ENCODE measurements at regions not wholly inside any gene's neighbourhood (a gene's known extent, or its start where the extent isn't known, plus 50 kb on each side); places are given as distances from the start of the nearest gene placed in this dataset.

DNA sequence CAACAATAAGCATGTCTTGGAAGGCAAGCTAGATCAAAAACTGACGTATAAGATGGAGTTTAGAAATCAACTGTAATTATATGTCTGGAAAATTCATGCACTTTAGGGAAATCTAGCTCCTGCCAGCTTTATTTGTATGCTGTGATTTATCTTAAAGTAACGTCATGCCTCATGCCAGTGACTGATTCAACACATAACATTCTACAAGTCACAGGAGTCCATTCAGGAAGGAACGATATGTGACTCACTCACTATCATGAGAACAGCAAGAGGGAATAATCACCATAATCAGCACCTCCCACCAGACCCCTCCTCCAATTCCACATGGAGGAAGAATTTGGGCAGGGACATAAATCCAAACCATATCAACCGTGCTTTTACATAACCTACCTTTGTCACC is 682.4 kb upstream of the ADAMTS5 start:
- no peak for DNase-seq

DNA sequence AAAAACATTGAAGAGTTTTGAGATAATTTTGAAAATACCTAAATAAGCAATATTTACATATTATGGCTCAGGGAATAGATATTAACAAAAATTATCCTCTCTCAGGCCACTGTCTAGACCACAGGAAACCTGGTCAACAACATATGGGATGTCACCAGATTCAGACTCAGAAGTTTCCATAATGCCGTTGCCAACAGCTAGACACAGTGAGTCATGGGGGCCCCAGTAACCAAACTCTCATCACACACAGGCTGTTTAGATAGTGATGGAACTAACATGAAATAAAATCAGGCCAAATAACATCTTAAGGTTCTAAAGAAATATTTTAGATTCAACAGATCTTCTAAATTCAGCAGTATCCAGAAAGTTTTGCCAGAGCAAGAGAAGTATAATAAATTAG is 681.7 kb upstream of the ADAMTS5 start:
- no peak for DNase-seq

DNA sequence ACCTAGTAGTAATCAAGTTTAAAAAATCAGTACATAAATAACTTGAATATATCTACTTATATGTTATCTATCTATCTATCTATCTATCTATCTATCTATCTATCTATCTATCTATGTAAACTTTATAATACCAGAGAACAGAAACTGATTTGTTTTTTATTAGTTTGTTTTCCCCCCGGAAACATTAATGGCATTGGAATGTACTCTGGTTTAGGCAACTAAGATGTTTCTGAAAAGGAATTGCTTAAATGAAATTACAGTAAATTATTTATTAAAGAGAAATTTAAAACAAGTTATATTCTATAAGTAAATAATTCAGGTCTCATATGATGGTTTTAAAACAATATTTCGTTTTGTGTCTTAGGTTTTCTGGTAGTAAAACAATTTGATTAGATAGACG is 681.0 kb upstream of the ADAMTS5 start:
- no peak for DNase-seq

DNA sequence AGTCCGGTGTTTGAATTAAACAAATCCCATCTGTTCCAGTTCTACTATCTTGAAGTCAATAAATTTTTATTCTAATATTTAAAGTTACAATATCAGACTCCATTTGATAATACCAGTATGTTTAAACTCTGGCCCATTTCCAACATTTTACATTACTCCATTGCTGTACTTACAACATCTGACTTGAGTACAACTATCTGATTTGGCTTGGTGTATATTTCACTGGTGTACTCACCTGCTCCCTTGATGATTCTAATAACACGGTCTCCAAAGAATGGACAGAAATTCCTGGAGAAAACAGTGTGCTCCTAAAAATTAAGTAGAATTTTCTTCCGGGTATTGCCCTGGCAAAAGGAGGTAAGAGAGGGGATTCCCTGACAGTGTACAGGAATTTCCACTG is 680.5 kb upstream of the ADAMTS5 start:
- no peak for DNase-seq

DNA sequence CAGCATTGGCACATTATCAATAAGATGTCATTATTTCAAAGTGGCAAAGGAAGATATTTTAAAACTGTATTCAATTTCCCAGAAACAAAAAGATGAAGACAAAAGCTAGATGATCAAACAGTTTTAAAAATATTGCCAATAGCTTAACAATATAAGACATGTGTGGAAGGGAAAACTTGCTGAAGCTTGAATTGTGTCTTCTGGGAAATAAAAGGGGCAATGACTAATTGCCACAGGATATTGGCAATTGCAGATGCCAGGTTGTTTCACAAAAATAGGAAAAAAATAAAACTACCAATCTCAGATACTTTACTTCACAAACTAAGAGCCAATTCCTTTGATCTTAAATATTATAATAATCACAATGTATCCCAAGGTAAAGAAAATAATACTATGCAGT is 679.8 kb upstream of the ADAMTS5 start:
- no peak for DNase-seq

DNA sequence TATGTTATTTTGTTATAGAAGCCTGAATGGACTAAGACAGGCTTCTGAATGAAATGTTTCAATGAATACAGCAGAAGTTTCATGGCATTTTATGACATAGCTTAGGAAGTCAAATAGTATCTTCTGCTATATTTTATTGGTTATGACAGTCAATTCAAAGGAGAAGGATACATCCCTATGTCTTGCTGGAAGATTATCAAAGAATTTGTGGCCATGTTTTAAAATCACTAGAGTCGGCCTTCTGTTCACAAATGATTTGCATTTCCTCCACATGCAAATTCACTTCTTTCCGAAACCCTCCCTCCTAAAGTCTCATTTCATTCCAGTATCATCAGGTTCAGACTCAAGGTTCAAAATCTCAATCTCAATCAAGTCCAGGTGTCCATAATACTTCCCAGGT is 679.2 kb upstream of the ADAMTS5 start:
- DNase-seq: no peak

DNA sequence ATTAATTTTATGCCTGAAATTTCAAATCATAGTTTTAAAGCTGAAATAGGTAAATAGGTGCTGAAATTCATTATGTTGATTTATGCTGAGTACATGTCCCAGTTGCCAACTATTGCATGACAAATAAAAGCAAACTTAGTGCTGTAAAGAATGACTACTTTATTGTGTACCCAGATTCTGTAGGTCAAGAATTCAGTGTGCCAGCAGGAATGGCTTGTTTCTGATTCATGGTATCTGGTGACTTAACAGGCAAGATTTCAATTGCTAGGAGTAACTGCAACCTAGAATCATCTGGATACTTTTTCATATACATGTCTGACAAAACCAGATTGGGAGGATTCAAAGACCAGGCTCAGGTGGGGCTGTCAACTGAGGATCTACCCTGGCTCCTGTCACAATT is 678.4 kb upstream of the ADAMTS5 start:
- no peak for DNase-seq

DNA sequence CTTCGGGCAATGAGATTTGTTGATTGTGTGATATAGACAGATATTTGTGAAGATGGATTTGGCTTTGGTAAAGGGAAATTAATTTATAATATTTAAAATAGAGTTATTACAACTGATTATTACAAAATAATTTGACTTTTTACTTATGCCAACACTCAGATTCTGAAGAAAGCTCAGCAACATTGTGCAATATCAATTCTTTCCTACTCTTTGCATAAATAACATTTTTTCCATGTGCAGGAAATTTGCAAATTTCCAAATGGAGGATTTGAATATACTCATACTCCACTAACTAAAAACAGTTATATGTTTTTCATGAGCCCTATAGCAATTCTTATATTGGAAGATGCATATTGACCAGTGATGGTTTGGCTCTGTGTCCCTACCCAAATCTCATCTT is 676.4 kb upstream of the ADAMTS5 start:
- no peak for DNase-seq

DNA sequence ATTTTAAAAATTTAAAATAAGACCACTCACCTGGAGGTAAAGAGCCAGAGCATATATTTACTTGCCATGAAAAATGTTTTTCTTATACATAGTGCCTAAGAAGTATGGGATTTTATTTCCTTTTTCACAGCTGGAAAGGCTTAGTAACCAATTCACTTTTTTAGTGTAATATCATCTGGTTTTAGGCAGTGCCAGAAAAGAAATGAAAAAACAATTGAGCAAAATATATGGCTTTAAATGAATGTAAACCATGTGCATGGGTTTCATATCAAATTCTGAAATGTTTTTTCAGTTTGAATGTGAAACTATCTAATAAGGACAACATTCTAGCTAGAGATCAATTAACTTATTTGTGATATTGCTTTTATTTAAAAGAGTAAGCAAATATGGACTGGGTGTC is 672.4 kb upstream of the ADAMTS5 start:
- no peak for DNase-seq

DNA sequence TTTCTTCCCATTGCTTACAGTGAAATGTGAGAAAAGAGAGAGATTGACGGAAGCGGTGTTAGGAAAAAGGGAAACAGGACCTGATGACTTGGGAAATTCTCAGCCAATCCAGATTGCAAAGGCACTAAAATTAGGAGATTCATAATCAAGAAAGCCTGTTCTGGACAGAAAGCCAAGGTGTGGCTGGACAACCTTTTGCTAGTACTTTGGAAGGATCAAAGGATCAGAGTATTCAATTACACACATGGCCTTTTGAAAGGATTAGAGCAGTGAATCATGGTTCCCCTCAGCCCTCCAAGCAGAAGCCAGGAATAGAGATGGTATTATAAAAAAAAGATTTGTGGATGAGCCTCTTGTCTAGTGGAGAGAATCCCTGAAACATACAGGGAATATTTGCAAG is 669.8 kb upstream of the ADAMTS5 start:
- DNase-seq: no peak

DNA sequence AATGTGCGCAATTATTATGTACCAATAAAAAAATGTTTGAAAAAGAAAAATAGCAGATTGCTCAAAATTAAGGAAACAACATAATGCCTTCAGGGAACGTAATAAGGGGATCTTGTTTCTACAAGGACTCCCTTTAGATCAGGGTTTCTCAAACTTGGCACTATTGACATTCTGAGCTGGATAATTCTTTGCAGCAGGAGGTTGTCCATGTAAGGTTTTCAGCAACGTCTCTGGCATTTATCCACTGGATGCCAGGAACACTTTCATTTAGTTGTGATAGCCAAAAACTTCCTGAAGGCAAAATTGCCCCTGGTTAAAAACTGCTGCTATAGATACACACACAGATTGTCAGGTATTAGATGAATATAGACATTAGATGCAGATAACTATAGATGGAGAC is 666.7 kb upstream of the ADAMTS5 start:
- DNase-seq: no peak

DNA sequence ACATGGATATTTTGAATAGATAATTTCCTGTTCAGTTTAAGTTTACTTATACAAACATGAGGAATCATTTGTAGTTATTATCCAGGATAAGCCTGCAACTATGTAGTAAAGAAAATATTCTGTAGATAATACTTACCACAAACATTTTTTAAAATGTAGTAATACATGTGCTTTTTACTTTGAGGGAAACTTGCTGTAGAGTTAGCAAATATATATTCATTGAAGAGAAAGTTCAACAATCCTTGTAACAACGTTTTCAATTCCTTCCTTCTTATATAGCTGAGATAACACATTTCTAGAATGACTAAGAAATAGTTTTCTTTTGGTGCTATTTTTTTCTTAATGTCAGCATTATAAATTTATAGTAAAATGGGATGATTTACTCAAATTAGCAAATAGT is 664.6 kb upstream of the ADAMTS5 start:
- no peak for DNase-seq

DNA sequence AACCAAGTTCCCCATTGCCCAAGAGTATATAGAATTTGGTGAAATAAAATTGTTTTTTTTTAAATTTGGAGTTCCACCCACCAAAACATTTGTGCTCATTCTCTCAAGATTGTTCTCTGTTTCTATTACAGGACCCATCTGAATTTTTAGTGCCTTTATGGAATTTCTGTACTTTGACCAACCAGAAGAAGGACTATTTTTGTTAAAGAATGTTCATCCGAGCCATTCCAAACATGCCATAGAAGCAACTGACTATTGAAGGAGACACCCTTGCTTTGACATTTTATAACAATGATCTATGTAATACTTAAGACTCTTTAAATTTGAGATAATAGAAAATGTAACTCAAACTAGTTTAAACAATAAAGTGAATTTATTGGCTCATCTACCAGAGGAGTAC is 655.7 kb upstream of the ADAMTS5 start:
- no peak for DNase-seq

DNA sequence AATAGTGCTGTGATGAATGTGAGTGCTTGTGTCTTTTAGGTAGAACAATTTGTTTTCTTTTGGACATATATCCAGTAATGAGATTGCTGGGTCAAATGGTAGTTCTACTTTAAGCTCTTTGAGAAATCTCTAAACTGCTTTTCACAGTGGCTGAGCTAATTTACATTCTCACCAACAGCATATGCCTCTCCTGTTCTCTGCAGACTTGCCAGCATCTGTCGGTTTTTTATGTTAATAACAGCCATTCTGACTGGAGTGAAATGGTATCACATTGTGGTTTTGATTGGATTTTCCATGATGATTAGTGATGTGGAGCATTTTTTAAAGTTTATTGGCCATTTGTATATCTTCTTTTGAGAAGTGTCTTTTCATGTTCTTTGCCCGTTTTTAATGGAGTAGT is 647.3 kb upstream of the ADAMTS5 start:
- no peak for DNase-seq

DNA sequence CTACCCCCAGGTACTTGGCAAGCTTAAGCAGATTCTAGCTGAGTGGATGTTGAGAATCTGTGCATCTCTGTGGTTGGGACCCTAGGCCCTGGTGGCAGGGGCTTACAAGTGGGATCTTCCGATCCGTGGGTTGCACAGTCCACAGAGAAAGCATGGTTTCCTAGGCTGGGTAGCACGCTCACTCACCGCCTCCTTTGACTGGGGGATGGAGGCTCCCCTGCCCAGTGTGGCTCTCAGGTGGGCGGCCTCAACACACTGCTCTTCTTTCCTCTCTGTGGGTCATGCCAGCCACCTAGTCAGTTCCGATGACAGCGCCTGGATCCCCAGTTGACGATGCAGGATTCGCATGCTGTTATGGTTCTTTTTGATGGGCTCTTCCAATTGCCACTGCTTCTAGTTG is 639.5 kb upstream of the ADAMTS5 start:
- no peak for DNase-seq

DNA sequence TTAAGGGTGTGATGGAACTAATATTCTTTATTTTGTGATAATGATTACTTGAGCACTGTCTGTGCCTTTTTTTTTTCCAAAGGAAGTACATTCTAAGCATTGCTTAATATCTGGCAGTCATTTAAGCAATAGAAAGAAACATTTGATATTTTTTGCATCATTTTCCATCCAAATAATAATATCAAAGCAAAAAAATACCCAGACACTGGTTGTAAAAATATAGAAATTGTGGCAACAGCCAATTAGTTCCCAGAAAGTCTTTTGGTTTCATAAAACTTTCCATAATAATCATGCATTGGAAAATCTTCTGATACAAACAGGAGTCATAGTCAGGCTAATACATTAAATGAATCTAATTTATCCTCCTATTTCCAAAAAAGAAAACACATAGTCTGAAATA is 629.3 kb upstream of the ADAMTS5 start:
- DNase-seq: no peak

DNA sequence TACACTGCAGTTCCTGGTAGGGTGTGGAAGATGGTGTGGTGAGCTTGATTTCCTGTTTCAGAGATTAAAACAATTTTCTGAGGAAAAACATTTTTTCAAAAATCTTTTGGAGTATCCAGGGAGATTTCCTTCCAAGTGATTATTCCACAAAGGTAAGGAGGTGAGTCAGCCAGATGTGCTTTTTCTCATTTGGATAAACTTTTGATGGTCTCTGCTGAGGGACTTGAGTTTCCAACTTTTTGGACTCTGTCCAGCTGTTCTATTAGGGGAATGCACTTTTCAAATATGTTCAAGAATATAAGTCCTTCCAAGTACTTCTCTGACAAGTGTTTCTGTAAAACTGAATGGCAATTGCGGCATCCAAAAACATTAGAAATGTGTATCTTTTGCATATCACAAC is 628.8 kb upstream of the ADAMTS5 start:
- DNase-seq: no peak

DNA sequence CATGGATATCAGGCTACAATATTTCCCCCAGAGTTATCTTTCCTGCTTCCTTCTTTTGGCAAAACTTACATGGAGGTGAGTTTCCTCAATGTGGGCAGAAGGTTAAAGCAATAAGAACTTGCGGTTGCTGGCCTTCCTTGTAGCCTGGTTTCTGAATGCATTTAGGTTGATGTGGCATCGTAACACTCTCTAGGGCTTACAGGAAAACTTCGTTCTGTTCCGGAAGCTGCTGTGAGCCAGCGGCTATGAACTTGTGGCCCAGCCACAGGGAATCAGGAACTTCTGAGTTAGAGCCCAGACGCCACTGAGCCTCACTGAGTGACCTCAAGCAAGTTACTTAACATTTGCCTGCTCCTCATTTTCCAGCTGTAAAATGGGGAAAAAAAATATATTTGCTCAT is 623.4 kb upstream of the ADAMTS5 start:
- no peak for DNase-seq

DNA sequence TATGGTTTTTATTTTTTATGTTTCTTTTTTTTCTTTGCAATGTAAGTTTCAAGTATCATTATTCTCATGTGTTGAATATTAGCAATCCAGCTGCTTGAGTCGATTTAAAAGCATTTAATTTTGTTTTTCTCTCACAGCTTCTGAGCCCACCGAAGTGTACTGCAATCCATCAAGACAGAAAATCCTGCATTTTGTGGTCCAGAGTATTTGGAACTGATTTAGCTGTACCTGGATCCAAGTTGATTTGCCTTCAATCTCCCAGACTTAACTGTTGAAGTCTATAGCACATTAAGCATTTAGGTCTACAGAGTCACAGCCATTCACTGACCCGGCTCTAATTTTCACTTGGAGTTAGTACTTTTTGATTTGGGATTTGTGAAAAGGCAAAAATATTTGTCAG is 622.9 kb upstream of the ADAMTS5 start:
- DNase-seq: no peak

DNA sequence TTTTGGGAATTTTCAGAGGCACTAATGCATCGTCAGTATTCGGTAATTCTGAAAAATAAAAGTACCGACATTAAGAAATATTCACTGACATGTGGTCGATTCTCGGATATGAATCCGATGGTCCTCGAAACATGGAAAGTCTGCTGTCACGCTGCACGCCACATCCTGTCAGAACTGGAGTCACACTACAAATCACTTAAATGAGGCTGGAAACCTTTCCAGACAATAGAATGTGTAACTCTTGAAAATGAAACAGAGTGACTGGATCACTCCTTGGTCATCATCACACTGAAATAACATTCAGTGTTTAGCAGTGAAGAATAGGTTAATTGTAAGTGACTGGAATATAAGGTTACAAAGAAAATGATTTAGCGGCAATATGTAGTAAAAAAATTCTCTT is 620.1 kb upstream of the ADAMTS5 start:
- no peak for DNase-seq

DNA sequence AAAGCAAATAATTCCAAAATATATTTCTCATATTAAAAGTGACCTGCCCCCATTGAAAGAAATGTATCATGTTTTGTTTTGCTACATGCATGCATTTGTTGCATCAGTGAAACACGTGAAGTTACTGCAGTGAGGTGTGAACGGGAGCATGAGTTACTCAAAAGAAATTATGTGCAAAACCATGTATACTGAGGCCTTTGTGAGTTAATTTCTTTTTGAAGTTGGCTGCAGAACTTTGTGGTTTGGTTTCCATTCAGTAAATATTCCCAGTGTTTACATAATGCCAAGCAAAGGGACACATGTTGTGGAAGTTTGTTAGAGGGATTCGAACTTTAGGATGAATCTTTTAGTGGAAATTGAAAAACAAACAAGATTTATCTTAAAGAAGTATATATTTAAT is 619.4 kb upstream of the ADAMTS5 start:
- DNase-seq: no peak

DNA sequence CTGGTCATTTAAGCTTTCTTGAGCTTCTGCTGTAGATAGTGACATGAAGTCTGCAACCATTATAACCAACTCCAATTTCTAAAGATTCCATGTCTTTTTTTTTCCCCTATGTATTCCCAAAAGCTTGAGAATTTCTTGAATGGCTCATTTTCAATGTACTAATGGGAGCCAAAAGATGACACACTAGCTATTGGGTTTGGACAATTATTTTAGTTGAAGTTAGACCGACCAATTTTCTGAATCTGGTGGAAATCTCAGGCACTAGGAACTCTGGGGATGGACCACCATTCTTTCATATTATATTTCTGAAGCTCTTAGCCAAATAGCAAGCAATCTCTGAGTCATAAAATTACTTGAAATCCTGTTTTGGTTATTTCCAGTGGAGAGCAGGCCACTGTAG is 617.4 kb upstream of the ADAMTS5 start:
- no peak for DNase-seq

DNA sequence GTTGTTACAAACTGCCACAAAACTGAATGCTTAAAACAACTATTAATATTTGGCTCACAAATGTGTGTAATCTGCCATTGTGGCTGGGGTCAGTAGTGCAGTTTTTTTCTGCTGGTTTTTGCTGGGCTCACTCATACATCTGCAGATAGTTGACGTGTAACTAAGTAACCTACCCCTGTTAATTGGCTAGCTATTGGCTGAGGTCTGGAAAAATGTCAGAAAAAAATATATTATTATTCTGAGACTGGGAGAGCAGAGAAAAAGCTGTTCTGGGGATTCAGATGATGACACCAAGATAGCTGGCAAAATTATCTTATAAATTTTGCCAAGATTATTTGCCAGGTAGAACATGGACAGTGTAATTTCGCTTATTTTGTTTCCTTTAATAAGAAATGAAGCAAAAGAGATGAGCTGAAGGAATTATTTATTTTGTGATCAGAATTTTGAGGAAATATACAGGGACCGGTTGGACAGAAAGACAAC is 616.1 kb upstream of the ADAMTS5 start:
- no peak for DNase-seq

DNA sequence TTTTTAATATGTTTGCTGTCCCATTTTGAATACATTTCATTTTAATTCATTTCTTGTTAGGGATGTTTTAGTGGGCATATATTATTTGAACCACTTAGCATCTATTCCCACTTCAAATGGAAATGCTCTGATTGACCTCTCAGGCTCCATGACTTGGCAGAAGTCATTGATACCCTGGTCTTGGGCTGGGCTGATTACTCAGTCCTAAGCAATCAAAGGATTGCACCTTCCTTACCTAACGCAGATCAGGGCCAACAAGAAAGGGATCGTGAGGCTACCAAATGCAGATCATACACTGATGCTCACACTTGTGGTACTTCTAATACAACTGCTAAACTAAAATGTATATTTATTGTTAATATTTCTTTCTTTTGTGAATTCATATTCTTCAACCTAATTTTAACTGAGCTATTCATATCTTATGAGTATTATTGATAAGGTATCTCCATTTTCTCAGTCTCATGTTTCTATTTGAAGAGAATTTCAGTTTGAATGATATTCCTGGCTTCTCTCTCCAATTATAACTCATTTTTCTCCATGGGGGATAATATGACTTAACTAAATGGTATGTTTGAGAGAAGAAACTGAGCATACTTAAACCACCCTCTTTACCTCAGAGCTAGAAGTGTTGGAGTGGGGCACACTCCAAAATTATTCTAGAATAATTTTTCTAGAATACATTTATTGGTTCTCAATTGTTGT is 615.5 kb upstream of the ADAMTS5 start:
- DNase-seq: no peak

DNA sequence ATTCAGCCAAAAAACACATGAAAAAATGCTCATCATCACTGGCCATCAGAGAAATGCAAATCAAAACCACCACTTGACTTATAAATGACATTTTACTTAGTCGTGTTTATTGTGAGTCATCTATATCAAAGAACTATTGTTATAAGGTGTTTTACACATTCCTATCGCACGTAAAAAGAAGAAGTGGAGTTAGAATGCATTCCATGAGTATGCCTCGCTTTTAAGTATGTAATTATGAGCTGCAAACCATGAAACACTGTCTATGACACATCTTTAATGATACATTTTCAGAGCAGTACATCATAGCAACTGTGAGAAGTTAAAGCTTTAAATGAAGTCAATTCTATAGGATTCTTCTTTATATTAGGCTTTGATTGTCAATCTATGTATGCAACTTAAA is 614.3 kb upstream of the ADAMTS5 start:
- DNase-seq: no peak

DNA sequence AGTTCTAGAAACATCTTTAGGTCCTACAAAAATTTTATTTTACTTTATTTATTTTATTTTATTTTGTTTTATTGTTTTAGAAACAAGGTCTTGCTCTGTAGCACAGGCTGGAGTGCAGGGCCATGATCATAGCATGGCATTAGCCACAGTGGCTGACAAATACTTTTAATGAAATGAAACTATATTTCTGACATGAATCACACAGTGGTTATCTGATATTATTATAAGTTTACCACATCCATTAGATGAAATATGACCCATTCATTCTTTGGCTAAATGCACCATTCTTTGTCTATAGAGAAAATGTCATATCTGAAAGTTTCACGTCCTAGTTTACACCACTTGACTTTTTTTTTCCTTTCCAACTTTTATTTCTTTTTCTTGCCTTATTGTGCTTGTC is 613.4 kb upstream of the ADAMTS5 start:
- no peak for DNase-seq

Data from NCI-H2081 treated with DMSO at 0.1 percent for 48 hours (cell line).